Liver (tissue), 8 donors: ENCODE measurements at regions not wholly inside any gene's neighbourhood (a gene's known extent, or its start where the extent isn't known, plus 50 kb on each side); places are given as distances from the start of the nearest gene placed in this dataset.

Experiments
- DNase-seq: peaks from one replicate; pipeline ENCODE4 v3.0.0-alpha.2; 2017; ENCODE audit warnings: low spot score
- H3K27ac ChIP-seq, 2 donors: one replicate each; pipeline ENCODE4 v1.7.0; 2013; ENCODE audit warnings: inconsistent platforms in 2 of 2, low read length in 2 of 2, control low read depth in 1 of 2, low read depth in 1 of 2, mild to moderate bottlenecking in 1 of 2
- H3K27me3 ChIP-seq, 4 donors: one replicate each; pipeline versions ENCODE4 v1.6.1 to v1.7.0; 2013; ENCODE audit warnings: low read length in 3 of 4, inconsistent platforms in 1 of 4, mild to moderate bottlenecking in 1 of 4, moderate library complexity in 1 of 4; ENCODE audit not compliant: control insufficient read depth in 4 of 4, insufficient read depth in 4 of 4
- H3K36me3 ChIP-seq, 4 donors: one replicate each; pipeline versions ENCODE4 v1.6.1 to v1.7.0; 2013; ENCODE audit warnings: low read length in 3 of 4, mild to moderate bottlenecking in 3 of 4, low read depth in 1 of 4, moderate library complexity in 1 of 4; ENCODE audit not compliant: control insufficient read depth in 4 of 4, insufficient read depth in 3 of 4
- H3K4me1 ChIP-seq, 4 donors: one replicate each; pipeline versions ENCODE4 v1.6.1 to v1.7.0; 2013; ENCODE audit warnings: low read length in 3 of 4, mild to moderate bottlenecking in 3 of 4, moderate library complexity in 1 of 4; ENCODE audit not compliant: control insufficient read depth in 4 of 4, insufficient read depth in 4 of 4
- H3K4me3 ChIP-seq, 3 donors: one replicate each; pipeline versions ENCODE4 v1.6.1 to v1.7.0; 2013; ENCODE audit warnings: low read length in 3 of 3, control low read depth in 1 of 3, low read depth in 1 of 3, mild to moderate bottlenecking in 1 of 3
- H3K9ac ChIP-seq, 2 donors: one replicate each; pipeline ENCODE4 v1.7.0; 2013; ENCODE audit warnings: low read length in 2 of 2, mild to moderate bottlenecking in 2 of 2, moderate library complexity in 2 of 2, control low read depth in 1 of 2, low read depth in 1 of 2
- H3K9me3 ChIP-seq, 4 donors: one replicate each; pipeline versions ENCODE4 v1.6.1 to v1.7.0; 2013; ENCODE audit warnings: low read length in 3 of 4; ENCODE audit not compliant: control insufficient read depth in 4 of 4
- FOXA1 ChIP-seq: IDR thresholded peaks from 2 replicates; pipeline ENCODE4 v1.6.1; 2016; ENCODE audit warnings: antibody characterized with exemption
- FOXA2 ChIP-seq: IDR thresholded peaks from 2 replicates; pipeline ENCODE4 v1.6.1; 2016; ENCODE audit warnings: antibody characterized with exemption
- GABPA ChIP-seq, 2 donors: IDR thresholded peaks in 1 of 2; conservative IDR thresholded peaks in 1 of 2; 2 replicates each; pipeline ENCODE4 v1.6.1; 2016; ENCODE audit warnings: antibody characterized with exemption in 2 of 2, mild to moderate bottlenecking in 1 of 2, moderate library complexity in 1 of 2
- HNF4A ChIP-seq, 2 donors: conservative IDR thresholded peaks; 2 replicates each; pipeline ENCODE4 v1.6.1; 2016; ENCODE audit warnings: antibody characterized with exemption in 2 of 2, mild to moderate bottlenecking in 2 of 2
- HNF4G ChIP-seq: IDR thresholded peaks from 2 replicates; pipeline ENCODE4 v1.6.1; 2016; ENCODE audit warnings: antibody characterized with exemption
- JUND ChIP-seq, 2 donors: IDR thresholded peaks; 2 replicates each; pipeline ENCODE4 v1.6.1; 2016; ENCODE audit warnings: antibody characterized with exemption in 2 of 2
- NR2F2 ChIP-seq: IDR thresholded peaks from 2 replicates; pipeline ENCODE4 v1.6.1; 2016; ENCODE audit warnings: antibody characterized with exemption
- RAD21 ChIP-seq, 2 donors: IDR thresholded peaks; 2 replicates each; pipeline ENCODE4 v1.6.1; 2016; ENCODE audit warnings: antibody characterized with exemption in 2 of 2, mild to moderate bottlenecking in 2 of 2
- RXRA ChIP-seq, 2 donors: IDR thresholded peaks; 2 replicates each; pipeline ENCODE4 v1.6.1; 2017 to 2018; ENCODE audit warnings: antibody characterized with exemption in 2 of 2, mild to moderate bottlenecking in 1 of 2
- SP1 ChIP-seq: IDR thresholded peaks from 2 replicates; pipeline ENCODE4 v1.6.1; 2018; ENCODE audit warnings: antibody characterized with exemption, mild to moderate bottlenecking
- TAF1 ChIP-seq: conservative IDR thresholded peaks from 2 replicates; pipeline ENCODE4 v1.6.1; 2016; ENCODE audit warnings: antibody characterized with exemption, mild to moderate bottlenecking
- YY1 ChIP-seq: IDR thresholded peaks from 2 replicates; pipeline ENCODE4 v1.6.1; 2016; ENCODE audit warnings: antibody characterized with exemption, mild to moderate bottlenecking
- WGBS: extraction: QIAGEN DNeasy Blood & Tissue Kit; methylation state at CpG from one replicate; pipeline ENCODE4 v1.1.7; 2013; 5-methylcytosine and 5-hydroxymethylcytosine counted together
- TF ChIP-seq, protein P1 (sequence below): IDR thresholded peaks from 2 replicates; pipeline ENCODE4 v1.6.1; 2016; ENCODE audit warnings: antibody characterized with exemption
- TF ChIP-seq, protein P2 (sequence below): fragments of 150-350 bp; IDR thresholded peaks from 2 replicates; pipeline ENCODE4 v1.5.1; 2017; ENCODE audit warnings: improper control_type of control experiment, low read depth, low read length; ENCODE audit not compliant: missing input control
- TF ChIP-seq, protein P3 (sequence below): IDR thresholded peaks from 2 replicates; pipeline ENCODE4 v1.6.1; 2016; ENCODE audit warnings: antibody characterized with exemption, mild to moderate bottlenecking
- TF ChIP-seq, protein P4 (sequence below): IDR thresholded peaks from 2 replicates; pipeline ENCODE4 v1.6.1; 2016; ENCODE audit warnings: antibody characterized with exemption
- TF ChIP-seq, protein P5 (sequence below): IDR thresholded peaks from 2 replicates; pipeline ENCODE4 v1.6.1; 2016; ENCODE audit warnings: antibody characterized with exemption
- donor health status: healthy.
- donor health status: healthy.
- donor health status: healthy.
- donor health status: healthy.
- donor health status: healthy.

DNA sequence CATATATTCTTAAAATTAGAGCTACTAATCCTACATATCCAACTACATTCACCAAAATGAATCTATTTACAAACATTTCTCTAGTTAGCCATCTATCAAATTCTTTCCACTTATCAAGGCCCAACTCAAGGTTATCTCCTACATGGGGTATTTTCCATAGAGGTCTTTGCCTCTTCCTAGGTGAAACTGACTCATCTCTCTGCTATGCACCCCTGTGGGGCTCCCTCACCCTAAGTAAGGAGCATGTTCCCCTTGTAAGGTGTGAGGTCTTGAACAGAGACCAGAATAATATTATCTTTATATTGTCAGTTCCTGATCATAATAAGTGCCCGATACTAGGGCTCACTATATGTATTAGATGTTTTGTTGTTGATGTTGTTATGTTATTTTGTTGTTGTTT is 74.6 kb upstream of the TSC22D2 start:
- Histone ChIP-seq H3K4me1 (no peaks in the 10 kb centered on the region), H3K4me3 (no peak overlapping the region), H3K9me3 (no peaks in the 10 kb centered on the region), H3K27ac (no peak overlapping the region), H3K9ac (no peak overlapping the region), H3K36me3 (no peaks in the 10 kb centered on the region), H3K27me3 (no peaks in the 10 kb centered on the region)
- DNase-seq, result no peak
- WGBS, result 94% methylated on average over 1 of the region's 1 CpG
- TF ChIP-seq FOXA2, result no peak
- TF ChIP-seq, protein P1, sequence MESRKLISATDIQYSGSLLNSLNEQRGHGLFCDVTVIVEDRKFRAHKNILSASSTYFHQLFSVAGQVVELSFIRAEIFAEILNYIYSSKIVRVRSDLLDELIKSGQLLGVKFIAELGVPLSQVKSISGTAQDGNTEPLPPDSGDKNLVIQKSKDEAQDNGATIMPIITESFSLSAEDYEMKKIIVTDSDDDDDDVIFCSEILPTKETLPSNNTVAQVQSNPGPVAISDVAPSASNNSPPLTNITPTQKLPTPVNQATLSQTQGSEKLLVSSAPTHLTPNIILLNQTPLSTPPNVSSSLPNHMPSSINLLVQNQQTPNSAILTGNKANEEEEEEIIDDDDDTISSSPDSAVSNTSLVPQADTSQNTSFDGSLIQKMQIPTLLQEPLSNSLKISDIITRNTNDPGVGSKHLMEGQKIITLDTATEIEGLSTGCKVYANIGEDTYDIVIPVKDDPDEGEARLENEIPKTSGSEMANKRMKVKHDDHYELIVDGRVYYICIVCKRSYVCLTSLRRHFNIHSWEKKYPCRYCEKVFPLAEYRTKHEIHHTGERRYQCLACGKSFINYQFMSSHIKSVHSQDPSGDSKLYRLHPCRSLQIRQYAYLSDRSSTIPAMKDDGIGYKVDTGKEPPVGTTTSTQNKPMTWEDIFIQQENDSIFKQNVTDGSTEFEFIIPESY, result no peak
- TF ChIP-seq, protein P2, sequence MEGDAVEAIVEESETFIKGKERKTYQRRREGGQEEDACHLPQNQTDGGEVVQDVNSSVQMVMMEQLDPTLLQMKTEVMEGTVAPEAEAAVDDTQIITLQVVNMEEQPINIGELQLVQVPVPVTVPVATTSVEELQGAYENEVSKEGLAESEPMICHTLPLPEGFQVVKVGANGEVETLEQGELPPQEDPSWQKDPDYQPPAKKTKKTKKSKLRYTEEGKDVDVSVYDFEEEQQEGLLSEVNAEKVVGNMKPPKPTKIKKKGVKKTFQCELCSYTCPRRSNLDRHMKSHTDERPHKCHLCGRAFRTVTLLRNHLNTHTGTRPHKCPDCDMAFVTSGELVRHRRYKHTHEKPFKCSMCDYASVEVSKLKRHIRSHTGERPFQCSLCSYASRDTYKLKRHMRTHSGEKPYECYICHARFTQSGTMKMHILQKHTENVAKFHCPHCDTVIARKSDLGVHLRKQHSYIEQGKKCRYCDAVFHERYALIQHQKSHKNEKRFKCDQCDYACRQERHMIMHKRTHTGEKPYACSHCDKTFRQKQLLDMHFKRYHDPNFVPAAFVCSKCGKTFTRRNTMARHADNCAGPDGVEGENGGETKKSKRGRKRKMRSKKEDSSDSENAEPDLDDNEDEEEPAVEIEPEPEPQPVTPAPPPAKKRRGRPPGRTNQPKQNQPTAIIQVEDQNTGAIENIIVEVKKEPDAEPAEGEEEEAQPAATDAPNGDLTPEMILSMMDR, result no peak
- TF ChIP-seq SP1, result no peak
- TF ChIP-seq, protein P3, sequence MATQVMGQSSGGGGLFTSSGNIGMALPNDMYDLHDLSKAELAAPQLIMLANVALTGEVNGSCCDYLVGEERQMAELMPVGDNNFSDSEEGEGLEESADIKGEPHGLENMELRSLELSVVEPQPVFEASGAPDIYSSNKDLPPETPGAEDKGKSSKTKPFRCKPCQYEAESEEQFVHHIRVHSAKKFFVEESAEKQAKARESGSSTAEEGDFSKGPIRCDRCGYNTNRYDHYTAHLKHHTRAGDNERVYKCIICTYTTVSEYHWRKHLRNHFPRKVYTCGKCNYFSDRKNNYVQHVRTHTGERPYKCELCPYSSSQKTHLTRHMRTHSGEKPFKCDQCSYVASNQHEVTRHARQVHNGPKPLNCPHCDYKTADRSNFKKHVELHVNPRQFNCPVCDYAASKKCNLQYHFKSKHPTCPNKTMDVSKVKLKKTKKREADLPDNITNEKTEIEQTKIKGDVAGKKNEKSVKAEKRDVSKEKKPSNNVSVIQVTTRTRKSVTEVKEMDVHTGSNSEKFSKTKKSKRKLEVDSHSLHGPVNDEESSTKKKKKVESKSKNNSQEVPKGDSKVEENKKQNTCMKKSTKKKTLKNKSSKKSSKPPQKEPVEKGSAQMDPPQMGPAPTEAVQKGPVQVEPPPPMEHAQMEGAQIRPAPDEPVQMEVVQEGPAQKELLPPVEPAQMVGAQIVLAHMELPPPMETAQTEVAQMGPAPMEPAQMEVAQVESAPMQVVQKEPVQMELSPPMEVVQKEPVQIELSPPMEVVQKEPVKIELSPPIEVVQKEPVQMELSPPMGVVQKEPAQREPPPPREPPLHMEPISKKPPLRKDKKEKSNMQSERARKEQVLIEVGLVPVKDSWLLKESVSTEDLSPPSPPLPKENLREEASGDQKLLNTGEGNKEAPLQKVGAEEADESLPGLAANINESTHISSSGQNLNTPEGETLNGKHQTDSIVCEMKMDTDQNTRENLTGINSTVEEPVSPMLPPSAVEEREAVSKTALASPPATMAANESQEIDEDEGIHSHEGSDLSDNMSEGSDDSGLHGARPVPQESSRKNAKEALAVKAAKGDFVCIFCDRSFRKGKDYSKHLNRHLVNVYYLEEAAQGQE, result no peak
- TF ChIP-seq RAD21 (IDR thresholded peaks at IDR 0.05), result no peak
- TF ChIP-seq, protein P4, sequence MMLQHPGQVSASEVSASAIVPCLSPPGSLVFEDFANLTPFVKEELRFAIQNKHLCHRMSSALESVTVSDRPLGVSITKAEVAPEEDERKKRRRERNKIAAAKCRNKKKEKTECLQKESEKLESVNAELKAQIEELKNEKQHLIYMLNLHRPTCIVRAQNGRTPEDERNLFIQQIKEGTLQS, result no peak
- no peak for TF ChIP-seq FOXA1
- TF ChIP-seq HNF4G, result no peak
- no peak for TF ChIP-seq TAF1
- TF ChIP-seq, protein P5, sequence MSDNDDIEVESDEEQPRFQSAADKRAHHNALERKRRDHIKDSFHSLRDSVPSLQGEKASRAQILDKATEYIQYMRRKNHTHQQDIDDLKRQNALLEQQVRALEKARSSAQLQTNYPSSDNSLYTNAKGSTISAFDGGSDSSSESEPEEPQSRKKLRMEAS, result no peak
- TF ChIP-seq JUND (IDR thresholded peaks at IDR 0.05), result no peak
- TF ChIP-seq GABPA (IDR thresholded peaks at IDR 0.05 in 1 of 2, conservative IDR thresholded peaks at IDR 0.05 in 1 of 2), result no peak
- TF ChIP-seq YY1, result no peak
- no peak for TF ChIP-seq RXRA (IDR thresholded peaks at IDR 0.05)
- TF ChIP-seq HNF4A (conservative IDR thresholded peaks at IDR 0.05), result no peak
- TF ChIP-seq NR2F2, result no peak
